ENCODE measurements at regions not wholly inside any gene's neighbourhood (a gene's known extent, or its start where the extent isn't known, plus 50 kb on each side); places are given as distances from the start of the nearest gene placed in this dataset.

DNA sequence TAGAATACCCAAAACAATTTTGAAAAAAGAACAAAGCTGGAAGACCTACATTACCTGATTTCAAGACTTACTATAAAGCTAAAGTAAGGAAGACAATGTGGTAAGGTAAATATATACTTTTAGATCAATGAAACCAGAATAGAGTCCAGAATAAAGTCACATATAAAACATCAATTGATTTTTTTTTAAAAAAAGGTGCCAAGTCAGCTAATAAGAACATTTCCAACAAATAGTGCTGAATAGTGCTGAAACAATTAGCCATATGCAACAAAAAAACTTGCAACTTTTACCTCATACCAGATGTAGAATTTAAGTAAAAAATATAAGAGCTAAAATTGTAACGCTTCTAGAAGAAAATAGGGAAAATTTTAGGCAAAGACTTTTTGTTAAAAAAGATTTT is 73.0 kb upstream of the PDHA1 start:
- Mint-ChIP-seq H3K27ac (no peak overlapping the region), H3K4me3 (no peak overlapping the region), H3K36me3 (no peaks in the 10 kb centered on the region), H3K4me1 (ENCODE audit: unreplicated experiment) (no peaks in the 10 kb centered on the region), H3K27me3 (no peaks in the 10 kb centered on the region), H3K9me3 (peaks cover 4% of the 10 kb centered on the region)
- TF ChIP-seq, protein P1, sequence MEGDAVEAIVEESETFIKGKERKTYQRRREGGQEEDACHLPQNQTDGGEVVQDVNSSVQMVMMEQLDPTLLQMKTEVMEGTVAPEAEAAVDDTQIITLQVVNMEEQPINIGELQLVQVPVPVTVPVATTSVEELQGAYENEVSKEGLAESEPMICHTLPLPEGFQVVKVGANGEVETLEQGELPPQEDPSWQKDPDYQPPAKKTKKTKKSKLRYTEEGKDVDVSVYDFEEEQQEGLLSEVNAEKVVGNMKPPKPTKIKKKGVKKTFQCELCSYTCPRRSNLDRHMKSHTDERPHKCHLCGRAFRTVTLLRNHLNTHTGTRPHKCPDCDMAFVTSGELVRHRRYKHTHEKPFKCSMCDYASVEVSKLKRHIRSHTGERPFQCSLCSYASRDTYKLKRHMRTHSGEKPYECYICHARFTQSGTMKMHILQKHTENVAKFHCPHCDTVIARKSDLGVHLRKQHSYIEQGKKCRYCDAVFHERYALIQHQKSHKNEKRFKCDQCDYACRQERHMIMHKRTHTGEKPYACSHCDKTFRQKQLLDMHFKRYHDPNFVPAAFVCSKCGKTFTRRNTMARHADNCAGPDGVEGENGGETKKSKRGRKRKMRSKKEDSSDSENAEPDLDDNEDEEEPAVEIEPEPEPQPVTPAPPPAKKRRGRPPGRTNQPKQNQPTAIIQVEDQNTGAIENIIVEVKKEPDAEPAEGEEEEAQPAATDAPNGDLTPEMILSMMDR (conservative IDR thresholded peaks at IDR 0.05), result no peak
- no peak for DNase-seq (ENCODE audit: extremely low spot score, unreplicated experiment)

DNA sequence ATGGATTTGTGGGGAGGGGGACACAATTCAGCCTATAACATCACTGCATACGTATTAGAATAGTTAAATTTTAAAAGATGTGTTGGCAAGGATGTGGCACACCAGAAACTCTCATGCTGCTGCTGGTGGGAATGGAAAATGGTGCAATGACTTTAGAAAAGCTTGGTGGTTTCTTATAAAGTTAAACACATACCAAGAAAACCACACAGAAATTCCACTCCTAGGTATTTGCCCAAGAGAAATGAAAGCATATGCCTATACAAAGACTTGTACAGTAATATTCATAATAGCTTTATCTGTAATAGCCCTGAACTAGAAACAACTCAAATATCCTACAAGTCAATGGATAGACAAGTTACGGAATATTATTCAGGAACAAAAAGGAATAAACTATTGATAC is 71.3 kb upstream of the PDHA1 start:
- no peak overlapping the region for H3K27ac Mint-ChIP-seq
- H3K27me3 Mint-ChIP-seq, result no peaks in the 10 kb centered on the region
- no peaks in the 10 kb centered on the region for H3K4me1 Mint-ChIP-seq (ENCODE audit: unreplicated experiment)
- no peaks in the 10 kb centered on the region for H3K36me3 Mint-ChIP-seq
- peaks cover 4% of the 10 kb centered on the region for H3K9me3 Mint-ChIP-seq
- H3K4me3 Mint-ChIP-seq, result no peak overlapping the region
- DNase-seq (ENCODE audit: extremely low spot score, unreplicated experiment), result no peak
- TF ChIP-seq, protein P1 (conservative IDR thresholded peaks at IDR 0.05), result no peak

DNA sequence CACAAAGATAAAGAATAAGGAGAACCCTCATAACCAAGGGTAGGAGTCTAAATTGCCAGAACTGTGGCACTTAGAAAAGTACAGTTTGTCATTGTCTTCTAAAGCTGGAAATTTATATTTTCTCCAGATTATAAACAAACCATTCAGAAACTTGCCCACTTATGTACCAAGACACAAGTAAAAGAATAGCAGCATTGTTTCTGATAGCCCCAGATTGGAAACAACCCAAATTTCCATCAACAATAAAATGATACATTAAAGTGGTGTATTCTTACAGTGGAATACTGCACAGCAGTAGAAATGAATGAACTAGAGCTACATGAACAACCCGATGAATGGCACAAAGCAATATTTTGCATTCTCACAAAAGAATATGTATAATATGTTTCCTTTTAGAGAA is 63.1 kb upstream of the PDHA1 start:
- no peaks in the 10 kb centered on the region for H3K9me3 Mint-ChIP-seq
- H3K27me3 Mint-ChIP-seq, result no peaks in the 10 kb centered on the region
- H3K4me1 Mint-ChIP-seq (ENCODE audit: unreplicated experiment), result no peaks in the 10 kb centered on the region
- DNase-seq (ENCODE audit: extremely low spot score, unreplicated experiment), result no peak
- TF ChIP-seq, protein P1 (conservative IDR thresholded peaks at IDR 0.05), result no peak
- no peaks in the 10 kb centered on the region for H3K36me3 Mint-ChIP-seq
- H3K4me3 Mint-ChIP-seq, result no peak overlapping the region
- no peak overlapping the region for H3K27ac Mint-ChIP-seq

DNA sequence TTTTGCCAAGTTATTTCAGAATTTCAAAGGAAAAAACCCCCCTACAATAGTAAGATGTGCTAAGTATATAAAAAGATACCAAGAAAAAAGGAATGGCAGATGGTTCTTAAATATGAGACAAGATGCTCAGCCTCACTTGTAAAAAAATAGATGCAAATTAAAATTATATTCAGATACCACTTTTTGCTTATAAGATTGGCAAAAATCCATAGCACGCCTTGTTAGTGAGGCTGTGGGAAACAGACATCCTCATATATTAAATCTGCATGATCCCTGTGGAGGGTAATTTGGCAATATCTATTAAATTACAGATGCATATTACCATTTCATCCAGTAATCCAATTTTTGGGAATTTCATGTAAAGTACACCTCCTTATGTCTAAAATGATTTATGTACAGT is 62.5 kb upstream of the PDHA1 start:
- no peak overlapping the region for H3K4me3 Mint-ChIP-seq
- H3K36me3 Mint-ChIP-seq, result no peaks in the 10 kb centered on the region
- H3K27me3 Mint-ChIP-seq, result no peaks in the 10 kb centered on the region
- no peak overlapping the region for H3K27ac Mint-ChIP-seq
- TF ChIP-seq, protein P1 (conservative IDR thresholded peaks at IDR 0.05), result no peak
- no peak for DNase-seq (ENCODE audit: extremely low spot score, unreplicated experiment)
- H3K4me1 Mint-ChIP-seq (ENCODE audit: unreplicated experiment), result no peaks in the 10 kb centered on the region
- no peaks in the 10 kb centered on the region for H3K9me3 Mint-ChIP-seq

DNA sequence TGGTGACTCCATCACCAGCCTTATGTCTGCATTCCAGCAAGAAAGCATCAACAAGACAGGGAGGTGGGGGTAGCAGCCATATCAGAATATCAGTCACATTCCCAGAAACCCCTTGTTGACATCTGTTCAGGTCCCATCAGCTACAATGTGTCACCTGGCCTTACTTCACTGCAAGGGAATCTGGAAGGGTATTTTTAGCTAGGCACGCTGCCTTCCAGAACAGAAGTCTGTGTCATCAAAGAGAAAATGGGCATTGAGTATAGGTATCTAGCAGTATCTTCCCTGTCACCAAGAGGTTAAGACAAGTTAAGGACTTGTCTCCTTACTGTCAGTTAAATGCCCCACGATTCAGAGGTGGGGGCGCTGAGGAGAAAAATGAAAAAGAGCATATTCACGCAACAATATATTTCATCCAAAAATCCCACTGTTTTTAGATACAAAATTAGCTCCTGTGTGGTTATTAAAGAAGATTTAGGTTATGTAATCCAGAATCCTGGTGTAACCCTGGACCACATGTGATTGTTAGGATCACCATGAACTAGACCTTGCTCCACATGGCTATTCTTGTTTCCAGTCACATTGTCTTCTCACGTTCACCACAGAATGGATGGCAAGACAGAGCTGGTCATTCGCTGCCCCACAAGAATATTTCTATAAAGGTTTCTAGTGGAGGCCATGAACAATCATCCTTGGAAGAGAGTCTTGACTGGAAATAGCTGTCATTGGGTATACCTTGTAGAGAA is 60.0 kb upstream of the PDHA1 start:
- Mint-ChIP-seq H3K27me3 (no peaks in the 10 kb centered on the region), H3K36me3 (no peaks in the 10 kb centered on the region), H3K9me3 (no peaks in the 10 kb centered on the region), H3K4me3 (no peak overlapping the region), H3K4me1 (ENCODE audit: unreplicated experiment) (no peaks in the 10 kb centered on the region), H3K27ac (no peak overlapping the region)
- TF ChIP-seq, protein P1 (conservative IDR thresholded peaks at IDR 0.05), result no peak
- no peak for DNase-seq (ENCODE audit: extremely low spot score, unreplicated experiment)

Data from type B pancreatic cell (in vitro differentiated cells).